Osteocyte (in vitro differentiated cells): ENCODE measurements at regions not wholly inside any gene's neighbourhood (a gene's known extent, or its start where the extent isn't known, plus 50 kb on each side); places are given as distances from the start of the nearest gene placed in this dataset.

Source experiments
- DNase-seq: peaks from one replicate; pipeline ENCODE4 v3.0.0; 2021; ENCODE audit warnings: mixed read lengths; ENCODE audit not compliant: unreplicated experiment; ENCODE audit errors: extremely low spot score
- H3K27ac Mint-ChIP-seq: one replicate; pipeline ENCODE4 v1.8.0; 2021; ENCODE audit warnings: mild to moderate bottlenecking, mixed read lengths; ENCODE audit not compliant: unreplicated experiment
- H3K27me3 Mint-ChIP-seq: one replicate; pipeline ENCODE4 v1.8.0; 2021; ENCODE audit warnings: mixed read lengths; ENCODE audit not compliant: unreplicated experiment
- H3K36me3 Mint-ChIP-seq: one replicate; pipeline ENCODE4 v1.8.0; 2021; ENCODE audit warnings: mixed read lengths; ENCODE audit not compliant: unreplicated experiment
- H3K4me1 Mint-ChIP-seq: one replicate; pipeline ENCODE4 v1.8.0; 2021; ENCODE audit warnings: mixed read lengths; ENCODE audit not compliant: unreplicated experiment
- H3K4me3 Mint-ChIP-seq: one replicate; pipeline ENCODE4 v1.8.0; 2021; ENCODE audit warnings: mild to moderate bottlenecking, moderate library complexity, mixed read lengths; ENCODE audit not compliant: unreplicated experiment
- H3K9me3 Mint-ChIP-seq: one replicate; pipeline ENCODE4 v1.8.0; 2021; ENCODE audit warnings: mixed read lengths; ENCODE audit not compliant: unreplicated experiment
- CTCF ChIP-seq: fragments of 200-600 bp; sonication (generic); IDR thresholded peaks from 2 replicates; pipeline ENCODE4 v1.5.0; 2021; ENCODE audit warnings: antibody characterized with exemption, mild to moderate bottlenecking, moderate library complexity

- TF ChIP-seq CTCF: no peak
- Mint-ChIP-seq H3K4me1 (no peaks in the 10 kb centered on the region), H3K27ac (no peak overlapping the region), H3K27me3 (no peaks in the 10 kb centered on the region), H3K36me3 (no peaks in the 10 kb centered on the region), H3K9me3 (no peaks in the 10 kb centered on the region), H3K4me3 (no peak overlapping the region)
- DNase-seq: no peak
Measured at GRCh38 chr1:37105911-37106310, 71.6 kb upstream of the GRIK3 start.

DNA sequence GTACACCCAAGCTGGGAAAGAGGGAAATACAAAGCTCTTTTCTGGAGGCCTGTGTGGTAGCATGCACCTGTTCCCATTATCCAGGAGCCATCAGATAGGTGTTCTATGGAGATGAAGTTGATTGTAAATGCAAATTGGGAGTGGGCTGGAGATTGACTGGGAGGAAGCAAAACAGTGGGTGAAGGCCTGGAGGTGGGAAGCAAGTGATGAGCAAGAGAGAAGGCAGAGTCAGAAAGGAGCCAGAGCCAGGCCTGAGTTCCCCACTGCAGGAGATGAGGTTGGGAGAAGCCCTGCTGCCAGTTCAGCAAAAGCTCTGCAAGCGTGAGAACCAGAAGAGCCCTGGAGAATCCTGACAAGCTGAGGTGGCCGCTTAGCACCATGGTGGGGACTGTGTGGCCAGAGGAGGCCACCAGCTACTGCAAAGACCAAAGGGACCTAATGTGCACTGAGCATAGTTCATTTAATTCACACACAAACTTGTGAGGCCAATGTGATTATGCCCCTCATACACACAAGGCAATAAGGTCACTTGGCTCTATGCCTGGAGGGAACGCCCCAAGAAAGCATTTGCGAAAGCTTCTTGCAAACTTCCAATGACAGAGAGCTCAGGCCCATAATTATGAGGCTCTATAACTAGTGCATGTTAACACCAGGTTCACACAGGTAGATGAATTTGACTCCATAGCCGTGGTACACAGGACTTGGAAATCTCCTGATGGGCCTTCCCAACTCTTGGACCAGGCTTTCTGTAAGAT lies 73.0 kb upstream of the GRIK3 start:
- no peak for TF ChIP-seq CTCF
- Mint-ChIP-seq H3K4me3 (no peak overlapping the region), H3K36me3 (no peaks in the 10 kb centered on the region), H3K27me3 (no peaks in the 10 kb centered on the region), H3K4me1 (no peaks in the 10 kb centered on the region), H3K9me3 (no peaks in the 10 kb centered on the region), H3K27ac (no peak overlapping the region)
- no peak for DNase-seq

DNA sequence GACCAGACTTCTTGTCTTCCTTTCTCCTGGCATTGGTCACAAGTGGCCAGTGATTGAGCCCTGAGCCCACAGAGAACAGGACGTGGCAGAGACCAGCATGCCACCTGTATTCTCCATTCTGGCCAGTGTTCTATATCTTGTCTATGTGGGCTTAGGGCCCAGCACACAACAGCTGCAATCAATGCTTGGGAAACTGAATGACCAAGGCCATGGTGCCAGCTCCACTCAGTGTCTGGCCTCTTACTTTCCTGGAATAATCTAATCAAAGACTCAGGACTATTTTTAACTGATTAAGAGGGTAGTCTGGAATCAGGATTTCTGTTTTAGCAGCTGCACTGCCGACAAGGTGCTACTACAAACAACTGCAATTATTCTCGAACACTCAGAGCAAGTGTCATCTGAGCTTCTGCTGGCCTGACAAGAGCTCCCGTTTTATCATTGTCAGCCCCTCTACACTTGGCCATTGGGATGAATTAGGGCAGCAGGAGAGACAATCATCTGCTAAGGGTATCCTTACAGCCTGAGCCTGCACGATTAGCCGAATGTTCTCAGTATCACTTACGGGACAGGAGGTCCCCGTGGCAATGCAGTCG lies 74.4 kb upstream of the GRIK3 start:
- Mint-ChIP-seq H3K4me3 (no peak overlapping the region), H3K27ac (no peak overlapping the region), H3K9me3 (no peaks in the 10 kb centered on the region), H3K27me3 (no peaks in the 10 kb centered on the region), H3K4me1 (no peaks in the 10 kb centered on the region), H3K36me3 (no peaks in the 10 kb centered on the region)
- DNase-seq: no peak
- TF ChIP-seq CTCF: no peak

- no peak overlapping the region for H3K27ac Mint-ChIP-seq
- no peak for DNase-seq
- no peaks in the 10 kb centered on the region for H3K4me1 Mint-ChIP-seq
- TF ChIP-seq CTCF: no peak
- H3K4me3 Mint-ChIP-seq: no peak overlapping the region
- no peaks in the 10 kb centered on the region for H3K36me3 Mint-ChIP-seq
- no peaks in the 10 kb centered on the region for H3K9me3 Mint-ChIP-seq
- H3K27me3 Mint-ChIP-seq: no peaks in the 10 kb centered on the region
Measured at GRCh38 chr1:37112430-37112829, 78.1 kb upstream of the GRIK3 start.

DNA sequence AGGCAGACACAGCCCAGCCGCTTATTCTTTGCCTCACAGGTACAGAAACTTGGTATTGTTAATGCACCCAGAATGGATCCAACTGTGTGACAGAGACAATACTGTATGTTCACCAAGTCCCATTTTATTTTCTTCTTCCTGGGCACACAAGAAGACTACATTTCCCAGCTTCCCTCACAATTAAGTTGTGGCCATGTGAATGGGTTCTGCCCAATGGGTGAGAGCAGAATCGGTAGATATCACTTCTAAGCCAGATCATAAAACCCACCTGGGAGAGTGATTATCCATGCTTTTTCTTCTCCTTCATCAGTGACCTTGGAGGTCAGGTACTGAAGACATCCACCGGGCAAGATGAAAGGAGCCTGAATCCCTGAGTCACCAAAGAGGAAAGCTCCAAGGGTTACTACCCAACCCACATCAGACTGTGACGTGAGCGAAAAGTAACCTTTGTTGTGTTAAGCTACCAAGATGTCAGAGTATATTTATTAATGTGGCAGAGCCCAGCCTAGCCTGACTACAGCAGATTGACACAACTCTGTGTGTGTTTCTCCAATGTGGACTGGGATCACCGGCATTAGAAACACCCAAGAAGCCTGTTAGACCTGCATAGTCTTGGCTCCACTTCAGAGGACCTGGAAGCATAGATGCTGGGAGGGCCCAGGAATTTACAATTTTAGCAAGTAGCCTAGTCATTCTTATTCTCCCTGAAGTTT lies 79.1 kb upstream of the GRIK3 start:
- H3K27me3 Mint-ChIP-seq: no peaks in the 10 kb centered on the region
- no peaks in the 10 kb centered on the region for H3K36me3 Mint-ChIP-seq
- no peak for TF ChIP-seq CTCF
- H3K27ac Mint-ChIP-seq: no peak overlapping the region
- no peak overlapping the region for H3K4me3 Mint-ChIP-seq
- no peaks in the 10 kb centered on the region for H3K9me3 Mint-ChIP-seq
- H3K4me1 Mint-ChIP-seq: no peaks in the 10 kb centered on the region
- no peak for DNase-seq
